ENCODE measurements at regions not wholly inside any gene's neighbourhood (a gene's known extent, or its start where the extent isn't known, plus 50 kb on each side); places are given as distances from the start of the nearest gene placed in this dataset.

- TF ChIP-seq CTCF (IDR thresholded peaks at IDR 0.05; ENCODE audit: low read depth, low read length) (no peak), EZH2phosphoT487 (IDR thresholded peaks at IDR 0.05; ENCODE audit: low read depth) (no peak)
These were observed 197.4 kb upstream of the SRD5A2 start for GRCh38 chr2:31778153-31778552.

Measured in OCI-LY3 (cell line).